Heart right ventricle (tissue), 16 donors: ENCODE measurements at regions not wholly inside any gene's neighbourhood (a gene's known extent, or its start where the extent isn't known, plus 50 kb on each side); places are given as distances from the start of the nearest gene placed in this dataset.

Experiments used
- ATAC-seq, 8 donors: fragments of 200-7000 bp; cut with Tn5 transposase; one replicate each; pipeline ENCODE4 v1.9.1; 2020; ENCODE audit warnings: mild to moderate bottlenecking in 8 of 8, moderate library complexity in 8 of 8, moderate number of reproducible peaks in 1 of 8
- DNase-seq, 2 donors: peaks; one replicate each; pipeline ENCODE4 v3.0.0-alpha.2; 2020
- H3K27ac ChIP-seq, 10 donors: fragments of 200-600 bp; sonication (generic) in 2 of 10; one replicate each; pipeline versions ENCODE4 v1.5.0 to v1.8.0; 2020 to 2022; ENCODE audit warnings: mild to moderate bottlenecking in 3 of 10
- H3K27me3 ChIP-seq, 7 donors: fragments of 200-600 bp; one replicate each; pipeline ENCODE4 v1.8.0; 2021 to 2022; ENCODE audit warnings: mild to moderate bottlenecking in 2 of 7
- H3K36me3 ChIP-seq, 9 donors: fragments of 200-600 bp; sonication (generic) in 1 of 9; one replicate each; pipeline versions ENCODE4 v1.5.0 to v1.8.0; 2020 to 2022; ENCODE audit warnings: mild to moderate bottlenecking in 2 of 9
- H3K4me1 ChIP-seq, 9 donors: fragments of 200-600 bp; sonication (generic) in 1 of 9; one replicate each; pipeline versions ENCODE4 v1.5.0 to v1.8.0; 2020 to 2022; ENCODE audit warnings: mild to moderate bottlenecking in 4 of 9
- H3K4me3 ChIP-seq, 10 donors: fragments of 200-600 bp; sonication (generic) in 2 of 10; one replicate each; pipeline versions ENCODE4 v1.5.0 to v1.8.0; 2020 to 2022; ENCODE audit warnings: mild to moderate bottlenecking in 7 of 10, moderate library complexity in 2 of 10
- H3K9me3 ChIP-seq, 11 donors: fragments of 200-600 bp in 10 of 11; sonication (generic) in 2 of 11; one replicate each; pipeline versions ENCODE4 v1.5.0 to v1.8.0; 2013 to 2022; ENCODE audit warnings: mild to moderate bottlenecking in 2 of 11, control low read depth in 1 of 11, moderate library complexity in 1 of 11
- WGBS, 2 donors: extraction: QIAGEN DNeasy Blood & Tissue Kit; methylation state at CpG; one replicate each; pipeline ENCODE4 v1.1.7; 2013; ENCODE audit warnings: inconsistent platforms in 1 of 2; 5-methylcytosine and 5-hydroxymethylcytosine counted together
- intact Hi-C, 10 donors: fragments of 100-400 bp; cut with DNase I; formaldehyde crosslinking; loops; one replicate each; pipeline versions ENCODE4 v1.11.1 to v1.14.2; 2022
- TF ChIP-seq, protein P1 (sequence below), 9 donors: fragments of 200-600 bp; sonication (generic) in 2 of 9; IDR thresholded peaks; one replicate each; pipeline versions ENCODE4 v1.5.0 to v1.8.0; 2021 to 2022; ENCODE audit warnings: antibody characterized with exemption in 9 of 9, mild to moderate bottlenecking in 5 of 9, moderate library complexity in 1 of 9
- donor health status: Arrhythmogenic right ventricular cardiomyopathy.
- donor health status: ischemic (EF 13 %, LVEDD 7.1; RV severe dilation, severe dysfunction).
- donor health status: healthy with polysubstance abuse.
- donor health status: DM: no; HTN: yes; CAD: no.
- donor health status: DM: no; HTN: no; CAD: no.
- donor health status: ischemic (EF 25% LVEDD 6.9; RV normal size, moderate dysfunction).
- donor health status: ischemic (EF 25% LVEDD 5.7; RV mildly dilated, moderate dysfunction).
- donor health status: healthy.
- donor health status: DM: yes; HTN: yes; CAD: no.
- donor health status: Ischemic cardiomyopathy.
- donor health status: ischemic (EF 35%, LVEDD 5.7; RV mildly dilated, moderate dysfunction).
- donor health status: nonischemic (EF 11% LVEDD 7.7; RV severe dilation, severe dysfunction).
- donor health status: DM: yes; HTN: yes; CAD: no.
- donor health status: PGD.
- donor health status: ischemic (EF 29% LVEDD 5.4; RV normal size, mild dysfunction).
- donor health status: nonischemic (EF 23%, LVEDD 6.1; RV moderate dilation, normal function).

DNA sequence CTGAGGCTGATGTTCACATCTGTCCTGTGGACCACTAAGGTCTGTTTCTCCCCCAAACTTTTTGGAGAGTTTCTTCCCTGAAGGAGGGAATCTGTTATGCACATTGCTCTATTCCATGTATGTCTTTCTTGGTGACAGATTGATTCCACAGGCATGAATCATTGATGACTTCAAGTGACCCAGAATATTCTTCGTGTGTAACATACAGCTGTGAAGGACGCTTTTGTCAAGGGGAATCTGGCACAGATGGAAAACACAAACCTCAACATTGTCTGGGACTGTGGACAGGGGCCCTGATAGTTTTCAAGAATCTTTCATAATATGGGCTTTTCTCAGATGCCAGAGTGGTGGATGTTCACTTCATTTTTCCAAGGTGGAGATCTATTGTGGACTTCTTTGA, 223.1 kb upstream of the MAF start:
- Histone ChIP-seq H3K27ac (no peak overlapping the region), H3K27me3 (peaks cover 0 to 3% (median 0%) of the 10 kb centered on the region in 7 donors), H3K9me3 (no peaks in the 10 kb centered on the region), H3K36me3 (no peaks in the 10 kb centered on the region), H3K4me1 (peaks cover 0 to 7% (median 0%) of the 10 kb centered on the region in 9 donors), H3K4me3 (no peak overlapping the region)
- intact Hi-C loops = no loop called here
- no peak for ATAC-seq
- WGBS, 2 donors = 59 to 61% methylated on average over 2 of the region's 2 CpGs
- DNase-seq = no peak
- TF ChIP-seq, protein P1, sequence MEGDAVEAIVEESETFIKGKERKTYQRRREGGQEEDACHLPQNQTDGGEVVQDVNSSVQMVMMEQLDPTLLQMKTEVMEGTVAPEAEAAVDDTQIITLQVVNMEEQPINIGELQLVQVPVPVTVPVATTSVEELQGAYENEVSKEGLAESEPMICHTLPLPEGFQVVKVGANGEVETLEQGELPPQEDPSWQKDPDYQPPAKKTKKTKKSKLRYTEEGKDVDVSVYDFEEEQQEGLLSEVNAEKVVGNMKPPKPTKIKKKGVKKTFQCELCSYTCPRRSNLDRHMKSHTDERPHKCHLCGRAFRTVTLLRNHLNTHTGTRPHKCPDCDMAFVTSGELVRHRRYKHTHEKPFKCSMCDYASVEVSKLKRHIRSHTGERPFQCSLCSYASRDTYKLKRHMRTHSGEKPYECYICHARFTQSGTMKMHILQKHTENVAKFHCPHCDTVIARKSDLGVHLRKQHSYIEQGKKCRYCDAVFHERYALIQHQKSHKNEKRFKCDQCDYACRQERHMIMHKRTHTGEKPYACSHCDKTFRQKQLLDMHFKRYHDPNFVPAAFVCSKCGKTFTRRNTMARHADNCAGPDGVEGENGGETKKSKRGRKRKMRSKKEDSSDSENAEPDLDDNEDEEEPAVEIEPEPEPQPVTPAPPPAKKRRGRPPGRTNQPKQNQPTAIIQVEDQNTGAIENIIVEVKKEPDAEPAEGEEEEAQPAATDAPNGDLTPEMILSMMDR (IDR thresholded peaks at IDR 0.05) = no peak

DNA sequence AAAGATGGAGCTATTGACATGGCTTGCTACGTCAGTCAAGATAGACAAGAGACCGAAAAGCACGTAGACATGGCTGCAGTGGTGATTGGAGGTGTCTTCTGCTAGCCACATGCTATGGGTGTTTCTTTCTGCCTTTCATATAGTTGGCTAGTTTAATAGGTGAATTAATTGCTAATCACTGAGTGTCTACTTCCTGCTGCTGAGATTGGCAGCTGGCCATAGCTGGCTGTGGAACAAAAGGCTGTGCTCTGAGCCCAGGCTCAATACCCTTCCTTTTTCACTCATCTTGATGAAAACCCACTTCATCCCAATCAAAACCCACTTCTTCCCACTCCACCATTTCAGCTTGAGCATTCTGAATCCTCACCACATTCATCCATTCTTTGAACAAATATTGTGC, 221.4 kb upstream of the MAF start:
- no peaks in the 10 kb centered on the region for H3K36me3 ChIP-seq
- TF ChIP-seq, protein P1 (IDR thresholded peaks at IDR 0.05) = no peak
- ATAC-seq = no peak
- 93 to 94% methylated on average over 3 of the region's 3 CpGs for WGBS, 2 donors
- H3K4me1 ChIP-seq = peaks cover 0 to 4% (median 0%) of the 10 kb centered on the region in 9 donors
- no peaks in the 10 kb centered on the region for H3K9me3 ChIP-seq
- intact Hi-C loops = no loop called here
- H3K27ac ChIP-seq = no peak overlapping the region
- H3K27me3 ChIP-seq = peaks cover 0 to 3% (median 0%) of the 10 kb centered on the region in 7 donors
- no peak for DNase-seq
- no peak overlapping the region for H3K4me3 ChIP-seq

DNA sequence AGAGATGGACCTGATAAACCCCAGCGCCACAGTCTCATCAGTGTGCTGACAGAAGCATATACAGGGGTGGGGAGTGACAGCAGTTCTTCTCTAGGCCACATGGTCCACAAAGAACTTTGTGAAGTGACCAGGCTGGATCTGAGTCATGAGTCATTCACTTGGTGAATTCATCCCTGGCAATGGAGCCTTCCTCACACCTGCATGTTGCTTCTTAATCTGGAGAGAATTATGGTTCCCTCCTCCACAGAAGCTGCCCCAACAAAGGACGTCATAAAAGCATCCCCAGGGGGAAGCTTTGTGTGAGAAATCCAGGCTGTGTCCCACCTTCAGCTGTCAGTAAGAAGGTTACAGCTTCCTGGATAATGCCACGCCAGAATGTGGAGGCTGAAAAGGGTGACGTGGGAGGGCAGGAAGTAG, 215.6 kb upstream of the MAF start:
- H3K9me3 ChIP-seq = no peaks in the 10 kb centered on the region
- intact Hi-C loops = no loop called here
- TF ChIP-seq, protein P1 (IDR thresholded peaks at IDR 0.05) = no peak
- H3K27ac ChIP-seq = no peak overlapping the region
- no peak overlapping the region for H3K4me3 ChIP-seq
- 49 to 54% methylated on average over 4 of the region's 4 CpGs for WGBS, 2 donors
- peaks cover 0 to 9% (median 0%) of the 10 kb centered on the region in 7 donors for H3K27me3 ChIP-seq
- DNase-seq (peak in 1 of 2 donors; percentile 12), ATAC-seq (peak in 6 of 8 donors; percentile 29 to 76 (median 48))
- H3K4me1 ChIP-seq = no peaks in the 10 kb centered on the region
- H3K36me3 ChIP-seq = no peaks in the 10 kb centered on the region

DNA sequence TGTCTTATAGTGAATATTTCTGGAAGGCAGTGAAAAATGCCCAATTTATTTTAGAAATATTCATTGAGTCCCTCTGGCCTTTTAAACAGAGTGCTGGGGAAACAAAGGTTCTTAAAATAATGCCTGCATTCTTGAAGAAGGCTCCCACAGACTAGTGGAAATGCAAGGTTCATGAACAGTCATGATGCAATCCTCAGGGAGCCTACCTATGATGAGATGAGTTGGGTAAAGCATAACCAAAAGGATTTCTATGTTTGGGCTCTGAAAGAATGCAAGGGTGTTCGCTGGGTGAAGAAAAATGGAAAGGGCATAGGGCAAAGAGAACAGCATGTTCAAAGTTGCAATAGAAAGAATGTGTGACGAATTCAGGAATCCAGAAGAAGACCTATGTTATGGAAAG, 214.5 kb upstream of the MAF start:
- no peak overlapping the region for H3K27ac ChIP-seq
- H3K4me3 ChIP-seq = no peak overlapping the region
- DNase-seq (no peak), ATAC-seq (no peak)
- intact Hi-C loops = no loop called here
- peaks cover 0 to 9% (median 0%) of the 10 kb centered on the region in 7 donors for H3K27me3 ChIP-seq
- H3K4me1 ChIP-seq = no peaks in the 10 kb centered on the region
- H3K9me3 ChIP-seq = no peaks in the 10 kb centered on the region
- H3K36me3 ChIP-seq = no peaks in the 10 kb centered on the region
- WGBS, 2 donors = 88 to 91% methylated on average over 2 of the region's 2 CpGs
- TF ChIP-seq, protein P1 (IDR thresholded peaks at IDR 0.05) = no peak
